BJ (cell line): ENCODE measurements at regions not wholly inside any gene's neighbourhood (a gene's known extent, or its start where the extent isn't known, plus 50 kb on each side); places are given as distances from the start of the nearest gene placed in this dataset.
"Not testable (repeated sequence)": the region's sequence is repeated elsewhere in the genome, so short reads cannot be mapped to it uniquely, and the experiment has no call there.

Experiments used
- CTCF ChIA-PET: fragments of 350-600 bp; formaldehyde crosslinking; extraction: SDS; loops from one replicate; lab custom pipeline; 2021; ENCODE audit warnings: antibody characterized with exemption, inconsistent platforms; lab: Yijun Ruan, JAX
- POLR2A ChIA-PET: fragments of 300-600 bp; sonication (Branson Sonifier 250); formaldehyde crosslinking; extraction: SDS; loops from one replicate; lab custom pipeline; 2021; ENCODE audit warnings: antibody characterized with exemption; lab: Charles Lee
- DNase-seq: peaks from one replicate; pipeline ENCODE4 v3.0.0-alpha.2; 2011; ENCODE audit warnings: low read depth
- H3K27me3 ChIP-seq: 2 replicates; pipeline ENCODE4 v1.6.0; 2011; ENCODE audit warnings: low read length; ENCODE audit not compliant: control insufficient read depth, insufficient read depth
- H3K36me3 ChIP-seq: 2 replicates; pipeline ENCODE4 v1.5.1; 2011; ENCODE audit warnings: low read length; ENCODE audit not compliant: control insufficient read depth, insufficient read depth
- H3K4me3 ChIP-seq: 2 replicates; pipeline ENCODE4 v1.5.1; 2011; ENCODE audit warnings: low read depth, mild to moderate bottlenecking, control low read depth, low read length
- CTCF ChIP-seq: IDR thresholded peaks from 2 replicates; pipeline ENCODE4 v1.5.1; 2011; ENCODE audit warnings: low read depth, mild to moderate bottlenecking, control low read depth, inconsistent platforms, low read length, moderate library complexity; ENCODE audit not compliant: insufficient read depth

GRCh38 chr4:138788857-138789256 lies 226.7 kb upstream of the NOCT start:
- DNase-seq = no peak
- TF ChIP-seq CTCF = no peak
- H3K4me3 ChIP-seq = no peak overlapping the region
- no peaks in the 10 kb centered on the region for H3K36me3 ChIP-seq
- POLR2A ChIA-PET = no interaction called here
- CTCF ChIA-PET = no interaction called here
- 0 out of 2 replicates have a peak, but pooled peaks cover 2% of the 10 kb centered on the region for H3K27me3 ChIP-seq

- TF ChIP-seq CTCF = no peak
- Histone ChIP-seq H3K36me3 (no peaks in the 10 kb centered on the region), H3K27me3 (0 out of 2 replicates have a peak, but pooled peaks cover 2% of the 10 kb centered on the region), H3K4me3 (no peak overlapping the region)
- ChIA-PET POLR2A (no interaction called here), CTCF (no interaction called here)
- no peak for DNase-seq
These were observed 227.3 kb upstream of the NOCT start for GRCh38 chr4:138788267-138788790.

- POLR2A ChIA-PET, H3K27me3 ChIP-seq, DNase-seq, H3K36me3 ChIP-seq, H3K4me3 ChIP-seq, CTCF ChIA-PET: not testable (repeated sequence)
These were observed 235.8 kb upstream of the NOCT start for GRCh38 chr4:138779761-138780160.

GRCh38 chr4:138775890-138776289 lies 239.7 kb upstream of the NOCT start:
- POLR2A ChIA-PET = no interaction called here
- DNase-seq = no peak
- CTCF ChIA-PET = interaction anchor here (1.1 kb wide), 1 partner anchor 10 kb away, joined by 6 read pairs; no protein-coding TSS in a partner anchor

GRCh38 chr4:138775489-138775888 lies 240.1 kb upstream of the NOCT start:
- H3K27me3 ChIP-seq = peaks cover 5% of the 10 kb centered on the region; the same call in 1 of the 2 replicates
- DNase-seq = no peak
- TF ChIP-seq CTCF = no peak
- CTCF ChIA-PET = interaction anchor here (1.1 kb wide), 1 partner anchor 11 kb away, joined by 6 read pairs; no protein-coding TSS in a partner anchor
- no peak overlapping the region for H3K4me3 ChIP-seq
- H3K36me3 ChIP-seq = no peaks in the 10 kb centered on the region
- POLR2A ChIA-PET = no interaction called here

More at GRCh38 chr4:138775890-138776289, 239.7 kb upstream of the NOCT start:
- H3K4me3 ChIP-seq = no peak overlapping the region
- H3K36me3 ChIP-seq = no peaks in the 10 kb centered on the region
- H3K27me3 ChIP-seq = peaks cover 5% of the 10 kb centered on the region; the same call in 1 of the 2 replicates
- no peak for TF ChIP-seq CTCF

- CTCF ChIA-PET = no interaction called here
- POLR2A ChIA-PET = no interaction called here
- H3K36me3 ChIP-seq = no peaks in the 10 kb centered on the region
- H3K4me3 ChIP-seq = no peak overlapping the region
- TF ChIP-seq CTCF = no peak
- no peak for DNase-seq
- peaks cover 5% of the 10 kb centered on the region; the same call in 1 of the 2 replicates for H3K27me3 ChIP-seq
These were observed 240.6 kb upstream of the NOCT start for GRCh38 chr4:138774940-138775339.

GRCh38 chr4:138774125-138774524 lies 241.5 kb upstream of the NOCT start:
- H3K4me3 ChIP-seq, DNase-seq, POLR2A ChIA-PET, H3K36me3 ChIP-seq, H3K27me3 ChIP-seq: not testable (repeated sequence)
- CTCF ChIA-PET = interaction anchor here (1.2 kb wide), 1 partner anchor 12 kb away, joined by 3 read pairs; no protein-coding TSS in a partner anchor
